ENCODE measurements at regions not wholly inside any gene's neighbourhood (a gene's known extent, or its start where the extent isn't known, plus 50 kb on each side); places are given as distances from the start of the nearest gene placed in this dataset.

DNA sequence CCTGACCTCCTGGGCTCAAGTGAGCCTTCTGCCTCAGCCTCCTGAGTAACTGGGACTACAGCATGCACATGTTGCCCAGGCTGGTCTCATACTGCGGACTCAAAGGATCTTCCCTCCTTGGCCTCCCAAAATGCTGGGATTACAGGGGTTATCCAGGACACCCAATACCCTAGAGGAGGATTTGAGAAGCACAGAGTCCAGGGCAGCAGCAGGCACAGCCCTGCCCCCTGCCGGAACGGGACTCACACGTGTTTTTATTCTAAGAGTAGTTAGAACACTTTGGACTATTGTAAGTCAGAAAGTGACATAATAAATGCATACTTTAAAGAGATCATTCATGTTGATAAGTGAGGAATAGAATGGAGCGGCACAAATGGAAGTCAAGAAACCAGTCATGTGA, 80.2 kb downstream of the C6orf118 start:
- DNase-seq (ENCODE audit: low read depth): no peak

DNA sequence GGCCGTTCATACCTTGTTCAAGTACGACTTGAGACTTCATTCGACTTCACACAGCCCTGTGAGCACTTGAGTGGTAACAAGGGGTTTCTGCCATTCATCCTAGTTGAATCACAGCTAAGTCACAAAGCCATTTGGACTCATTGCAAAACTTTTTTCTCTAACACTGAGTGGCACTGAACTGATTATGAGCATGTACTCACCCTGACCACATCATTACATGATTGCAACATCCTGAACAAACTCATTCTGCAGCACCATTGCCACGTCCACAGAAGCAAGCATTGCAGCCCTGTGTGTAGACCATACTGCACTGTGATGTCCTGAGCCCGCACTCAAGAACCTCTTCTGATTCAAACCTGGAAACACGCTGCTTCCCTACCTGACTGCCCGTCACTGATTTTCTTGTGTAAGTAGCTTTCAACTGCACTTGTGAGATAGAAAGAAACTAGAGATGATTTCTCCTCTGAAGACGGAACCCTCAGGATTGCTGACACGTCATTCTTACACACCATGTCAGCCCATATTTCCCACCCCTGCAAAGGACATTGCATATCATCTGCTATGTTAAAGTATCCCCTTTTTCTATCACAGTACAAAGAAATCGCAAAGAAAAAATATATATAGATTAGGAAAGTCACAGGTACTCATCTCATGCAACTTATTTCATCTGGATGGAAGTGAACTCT, 81.6 kb downstream of the C6orf118 start:
- peak; percentile 54 for DNase-seq (ENCODE audit: low read depth)

DNA sequence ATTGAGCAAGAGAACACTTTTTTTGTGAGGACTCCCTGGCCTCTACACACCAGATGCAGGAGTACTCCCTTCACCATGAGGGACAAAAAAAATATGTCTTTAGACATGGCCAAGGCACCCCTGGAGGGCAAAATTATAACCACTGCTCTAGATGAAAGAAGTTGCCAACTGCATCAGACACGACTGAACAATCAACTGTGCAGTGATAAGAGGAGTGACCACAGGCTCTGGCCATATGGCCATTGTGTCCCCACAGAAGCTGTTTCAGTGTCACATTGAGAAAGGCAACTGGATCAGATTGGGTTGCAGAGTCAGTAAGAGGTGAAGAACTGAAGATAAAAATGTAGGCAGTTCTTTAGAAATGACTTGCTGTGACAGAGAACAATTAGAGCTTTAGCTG, 85.7 kb downstream of the C6orf118 start:
- no peak for DNase-seq (ENCODE audit: low read depth)

DNA sequence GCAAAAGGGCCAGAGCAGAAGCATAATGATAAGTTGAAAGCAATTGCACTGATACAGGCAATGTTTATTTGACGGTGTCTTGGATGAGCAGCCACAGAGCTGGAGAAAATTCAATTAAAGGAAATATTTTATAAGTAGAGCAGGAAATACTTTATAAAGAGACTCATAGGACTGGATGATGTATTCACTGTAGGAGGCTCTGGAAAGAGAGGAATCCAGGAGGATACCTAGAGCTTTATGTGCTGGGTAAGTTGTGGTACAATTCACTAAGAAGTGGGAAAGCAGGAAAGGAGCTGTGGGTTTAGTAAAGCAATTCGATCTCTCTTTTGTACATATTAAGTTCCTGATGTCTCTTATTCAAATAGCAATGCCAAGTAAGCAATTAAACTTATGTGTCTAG, 86.3 kb downstream of the C6orf118 start:
- no peak for DNase-seq (ENCODE audit: low read depth)

DNA sequence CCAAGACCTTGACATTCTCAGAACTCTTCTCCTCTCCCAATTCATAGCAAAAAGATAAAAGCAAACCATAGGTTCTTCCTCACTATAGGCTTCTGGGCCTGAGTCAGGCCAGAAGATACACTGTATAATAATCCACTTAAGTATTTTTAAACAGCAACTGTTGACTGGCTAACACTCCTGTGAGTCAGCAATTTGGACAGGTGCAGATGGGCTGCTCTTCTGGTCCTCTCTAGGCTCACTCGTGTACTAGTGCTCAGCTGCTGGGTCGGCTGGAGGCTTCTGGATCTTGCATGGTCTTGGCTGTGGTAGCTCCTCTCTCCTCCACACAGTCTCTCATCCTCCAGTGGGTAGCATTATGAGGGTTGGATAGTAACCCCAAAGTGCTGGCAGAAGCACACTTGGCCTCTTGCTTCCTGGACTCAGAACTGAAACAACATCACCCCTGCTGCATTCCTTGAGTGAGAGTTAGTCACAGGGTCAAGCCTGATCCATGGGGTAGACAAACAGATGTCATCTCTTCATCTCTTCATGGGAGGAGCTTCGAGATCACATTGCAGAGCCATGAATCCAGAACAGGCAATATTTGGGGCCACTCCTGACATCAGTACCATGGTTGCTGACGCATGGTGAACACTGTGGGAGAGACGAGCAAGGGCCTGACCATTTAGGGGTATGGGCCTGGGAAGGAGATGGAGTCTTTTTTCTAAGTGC, 86.9 kb downstream of the C6orf118 start:
- no peak for DNase-seq (ENCODE audit: low read depth)

DNA sequence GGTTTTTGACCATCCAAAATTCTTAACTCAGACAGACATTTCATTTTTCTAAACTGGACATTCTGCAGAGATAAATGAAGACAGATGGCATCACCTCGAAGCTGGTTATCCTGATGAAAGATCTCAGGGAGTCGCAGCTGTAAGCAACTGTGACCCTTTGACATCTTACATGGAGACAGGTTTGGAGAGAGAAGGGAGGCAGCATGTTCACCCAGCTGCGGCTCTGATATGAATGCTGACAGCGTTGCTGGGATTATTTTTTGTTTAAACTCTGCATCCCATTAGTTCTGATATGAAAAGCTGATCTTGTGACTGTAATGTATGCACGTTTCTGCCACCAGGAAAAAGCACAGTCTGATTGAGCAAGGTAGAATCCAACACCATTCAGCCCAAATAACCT, 89.4 kb downstream of the C6orf118 start:
- DNase-seq (ENCODE audit: low read depth): no peak

DNA sequence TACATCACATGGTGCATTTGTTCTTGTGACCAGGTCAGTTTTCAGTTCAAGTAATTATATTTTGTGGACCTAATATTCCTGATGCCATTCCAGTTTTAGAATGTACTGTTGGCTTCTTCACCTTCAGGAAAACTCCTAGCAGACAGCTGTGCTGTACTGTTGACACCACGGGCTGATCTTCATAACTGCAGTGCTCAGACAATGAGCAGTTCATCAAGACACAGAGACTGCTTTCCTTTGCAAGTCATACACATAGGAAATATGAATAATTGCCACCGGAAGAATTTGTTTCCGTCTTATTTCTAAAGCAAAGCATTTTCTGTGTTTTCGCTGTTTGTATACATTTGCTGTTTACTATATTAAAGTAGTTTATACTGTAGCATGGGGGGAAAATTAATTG, 89.8 kb downstream of the C6orf118 start:
- no peak for DNase-seq (ENCODE audit: low read depth)

DNA sequence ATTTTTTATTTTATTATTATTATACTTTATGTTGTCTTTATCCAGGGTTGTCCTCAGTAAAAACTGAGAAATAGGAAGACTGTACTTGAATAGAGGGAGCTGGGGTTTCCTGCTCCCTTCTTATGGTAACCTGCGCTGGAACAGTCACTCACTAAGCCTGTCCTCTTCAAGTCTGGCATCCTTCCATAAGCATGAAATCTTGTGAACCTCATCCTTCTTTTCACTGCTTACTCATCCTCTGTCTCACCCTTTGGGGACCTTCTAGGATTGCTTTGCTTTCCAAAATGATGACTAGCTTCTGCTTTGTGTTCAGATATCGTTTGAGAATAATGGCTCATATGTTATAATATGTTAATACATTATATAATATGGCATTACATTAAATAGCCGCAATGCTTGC, 90.6 kb downstream of the C6orf118 start:
- DNase-seq (ENCODE audit: low read depth): peak; percentile 62

DNA sequence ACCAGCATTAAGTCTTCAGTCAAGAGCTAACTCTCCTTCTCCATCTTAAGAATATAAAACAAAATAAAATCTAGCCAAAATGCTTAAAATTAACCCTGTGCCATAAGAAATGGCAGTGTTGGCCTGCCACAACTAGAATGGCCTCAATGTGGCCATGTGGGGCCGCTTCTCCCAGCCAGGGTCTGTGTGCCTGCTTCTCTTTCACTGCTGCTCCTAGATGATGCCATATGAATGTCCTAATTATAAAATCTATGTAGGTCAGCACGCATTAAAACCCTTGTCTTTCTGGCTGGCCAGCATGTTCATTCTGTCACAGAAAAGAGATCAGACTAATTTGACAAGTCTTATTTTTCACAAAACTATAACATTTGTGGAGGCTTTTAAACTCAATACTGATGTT, 102.6 kb downstream of the C6orf118 start:
- DNase-seq (ENCODE audit: low read depth): no peak

DNA sequence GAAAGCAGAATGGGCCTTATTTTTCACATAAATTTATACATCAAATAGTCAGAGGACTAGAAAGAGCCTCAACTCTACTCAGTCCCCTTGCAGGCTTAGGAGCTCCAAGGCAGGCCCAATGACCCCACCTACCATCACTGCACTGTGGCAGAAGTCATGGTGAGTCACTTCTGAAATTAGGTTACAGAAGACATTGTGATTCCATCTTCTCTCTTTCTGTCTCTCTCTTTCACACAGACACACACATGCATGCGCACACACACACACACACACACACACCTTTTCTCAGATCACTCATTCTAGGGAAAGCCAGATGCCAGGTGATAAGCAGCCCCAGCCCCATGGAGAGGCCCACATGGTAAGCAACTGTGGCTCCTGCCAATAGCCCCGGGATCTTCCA, 103.8 kb downstream of the C6orf118 start:
- no peak for DNase-seq (ENCODE audit: low read depth)

DNA sequence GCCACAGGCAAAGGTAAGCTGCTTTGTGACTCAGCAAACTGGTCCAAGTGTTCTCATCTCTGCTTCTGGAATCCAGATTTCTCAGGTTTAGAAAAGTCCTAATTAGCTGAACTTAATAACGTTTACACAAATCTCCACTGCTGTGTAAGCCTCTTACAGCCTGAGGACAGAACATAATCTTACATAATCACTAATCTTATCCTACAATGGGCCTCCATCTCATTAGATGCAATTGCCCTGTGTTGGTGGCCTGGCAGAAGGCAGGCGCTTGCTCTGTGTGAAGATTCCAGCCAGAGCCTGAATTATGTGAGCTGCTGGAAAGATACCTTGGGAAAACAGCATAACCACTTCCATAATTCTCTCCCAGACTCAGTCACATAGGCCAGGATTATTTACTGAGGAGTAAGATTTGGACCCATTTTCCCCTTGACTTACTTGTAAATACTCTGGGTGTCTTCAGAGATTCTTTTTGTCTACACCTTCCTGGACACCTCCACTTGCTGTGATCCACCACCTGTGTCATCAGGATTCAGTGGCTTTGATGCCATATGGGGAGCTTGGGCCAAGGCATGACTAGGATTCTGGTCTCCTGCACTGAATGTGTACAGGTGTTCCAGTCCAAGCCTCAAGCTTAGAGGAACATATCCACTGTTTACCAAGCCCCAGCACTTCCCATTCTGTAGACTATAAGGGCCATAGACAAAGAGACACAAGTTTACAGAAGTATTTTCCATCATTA, 104.4 kb downstream of the C6orf118 start:
- DNase-seq (ENCODE audit: low read depth): no peak

DNA sequence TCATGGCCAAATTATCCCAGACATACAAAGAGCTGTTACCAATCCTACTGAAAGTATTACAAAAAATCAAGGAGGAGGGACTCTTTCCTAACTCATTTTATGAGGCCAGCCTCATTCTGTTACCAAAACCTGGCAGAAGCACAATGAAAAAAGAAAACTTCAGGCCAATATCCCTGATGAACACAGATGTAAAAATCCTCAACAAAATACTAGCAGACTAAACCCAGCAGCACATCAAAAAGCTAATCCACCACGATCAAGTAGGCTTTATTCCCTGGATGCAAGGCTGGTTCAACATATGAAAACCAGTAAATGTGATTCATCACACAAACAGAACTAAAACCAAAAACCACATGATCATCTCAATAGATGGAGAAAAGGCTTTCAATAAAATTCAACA, 109.2 kb downstream of the C6orf118 start:
- DNase-seq (ENCODE audit: low read depth): no peak

DNA sequence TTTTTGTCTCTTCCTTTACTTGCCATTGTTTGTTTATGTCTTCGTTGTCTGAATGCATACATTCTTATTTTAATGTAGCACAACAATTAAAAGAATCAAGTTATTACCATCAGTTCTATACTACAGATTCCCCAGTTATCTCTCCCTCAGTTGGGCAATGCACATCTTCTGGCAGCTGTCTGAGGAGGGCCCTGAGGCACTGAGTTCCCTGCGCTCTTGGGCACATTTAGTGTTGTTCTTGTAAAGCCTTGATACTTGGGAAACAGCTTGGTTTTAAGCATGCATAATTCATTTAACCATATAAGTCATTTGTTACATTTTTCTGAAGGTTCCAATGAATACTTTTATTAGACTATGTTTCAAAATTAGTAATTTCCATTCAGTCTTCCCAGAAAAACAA, 117.9 kb downstream of the C6orf118 start:
- DNase-seq (ENCODE audit: low read depth): no peak

DNA sequence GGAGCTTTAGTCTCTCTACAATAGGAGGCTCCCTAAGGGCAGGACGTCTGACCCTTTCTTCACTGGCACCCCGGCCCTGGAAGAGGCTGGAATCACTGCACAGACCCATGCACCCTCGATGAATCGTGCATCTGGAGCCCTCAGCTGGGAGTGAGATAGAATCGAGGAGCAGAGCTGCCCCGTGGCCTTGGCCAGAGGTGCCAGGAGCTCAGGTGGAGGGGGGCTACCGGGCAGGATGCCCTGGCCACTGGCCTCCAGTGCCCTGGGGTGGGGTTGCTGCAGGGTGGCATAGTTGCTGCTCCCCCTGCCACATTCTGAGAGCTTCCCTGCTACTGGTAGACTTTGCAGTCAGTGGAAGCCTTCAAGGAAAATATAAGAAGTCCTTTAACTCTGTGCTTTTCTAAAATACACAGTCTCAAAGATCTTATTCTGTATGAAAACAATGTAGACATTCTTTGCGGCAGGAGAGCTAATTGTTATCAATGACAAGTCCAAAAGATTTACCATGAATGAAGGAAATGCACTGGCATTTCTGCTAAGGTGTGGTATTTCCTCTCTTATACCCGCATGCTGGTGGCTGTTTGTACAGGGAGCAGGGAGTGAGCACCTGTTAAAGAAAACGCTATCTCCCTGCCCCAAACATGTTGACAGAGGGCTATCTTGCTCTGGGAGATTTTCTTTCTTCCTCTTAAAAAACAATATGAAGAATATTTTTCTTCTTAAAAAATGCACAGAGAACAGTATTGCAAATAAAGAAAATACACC, 122.8 kb downstream of the C6orf118 start:
- DNase-seq (ENCODE audit: low read depth): no peak

DNA sequence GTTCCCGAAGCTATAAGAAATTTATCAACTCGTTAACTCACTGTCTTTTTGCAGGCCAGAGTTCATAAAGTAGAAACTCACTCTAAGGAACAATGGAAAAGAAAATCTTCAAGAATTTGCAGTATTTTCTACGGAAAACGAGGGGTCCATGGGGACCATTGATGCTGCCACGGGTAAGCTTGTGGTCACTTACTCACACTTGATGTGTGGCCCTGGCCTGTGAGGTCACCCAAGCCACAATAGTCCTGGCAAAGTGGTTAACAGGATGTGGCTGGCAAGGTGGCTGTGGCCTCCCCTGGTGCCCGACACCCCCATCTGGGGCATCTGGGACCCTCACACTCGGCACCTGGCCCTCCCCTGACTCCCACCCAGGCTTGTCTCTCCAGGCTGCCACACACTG, 123.4 kb downstream of the C6orf118 start:
- no peak for DNase-seq (ENCODE audit: low read depth)

DNA sequence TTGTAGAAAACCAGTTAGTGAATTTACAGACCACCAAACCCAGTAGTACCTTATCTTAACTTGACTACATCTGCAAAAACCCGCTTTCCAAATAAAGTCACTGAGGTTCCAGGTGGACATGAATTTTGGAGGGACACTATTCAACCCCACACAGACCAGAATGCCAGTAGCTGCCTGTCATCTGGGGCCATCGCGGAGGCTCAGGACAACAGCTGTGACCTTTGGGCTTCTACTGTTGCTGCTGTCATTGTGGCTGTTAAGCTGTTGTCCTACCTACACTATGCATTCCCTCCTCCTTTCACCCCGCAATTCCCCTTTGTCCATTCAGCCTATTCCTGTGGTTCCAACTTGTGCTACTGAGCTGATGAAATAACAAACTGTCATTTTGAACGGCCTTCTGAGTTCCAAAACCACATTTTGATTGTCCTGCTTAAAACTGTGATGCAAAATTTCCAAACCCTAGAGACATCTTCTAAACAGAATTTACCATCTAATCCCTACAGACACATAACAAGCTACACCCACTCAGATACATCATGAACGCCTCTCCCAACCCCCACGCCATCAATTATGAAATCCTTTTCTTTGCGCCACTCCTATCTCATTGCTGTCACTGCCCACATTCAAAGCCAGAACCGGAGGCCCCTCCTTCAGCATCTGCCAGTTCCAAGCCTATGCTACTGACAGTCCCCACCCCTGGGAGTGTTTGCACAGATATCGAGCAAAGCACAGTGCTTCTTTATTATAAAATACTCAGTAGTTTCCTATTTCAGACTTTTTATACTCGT, 125.0 kb downstream of the C6orf118 start:
- no peak for DNase-seq (ENCODE audit: low read depth)

DNA sequence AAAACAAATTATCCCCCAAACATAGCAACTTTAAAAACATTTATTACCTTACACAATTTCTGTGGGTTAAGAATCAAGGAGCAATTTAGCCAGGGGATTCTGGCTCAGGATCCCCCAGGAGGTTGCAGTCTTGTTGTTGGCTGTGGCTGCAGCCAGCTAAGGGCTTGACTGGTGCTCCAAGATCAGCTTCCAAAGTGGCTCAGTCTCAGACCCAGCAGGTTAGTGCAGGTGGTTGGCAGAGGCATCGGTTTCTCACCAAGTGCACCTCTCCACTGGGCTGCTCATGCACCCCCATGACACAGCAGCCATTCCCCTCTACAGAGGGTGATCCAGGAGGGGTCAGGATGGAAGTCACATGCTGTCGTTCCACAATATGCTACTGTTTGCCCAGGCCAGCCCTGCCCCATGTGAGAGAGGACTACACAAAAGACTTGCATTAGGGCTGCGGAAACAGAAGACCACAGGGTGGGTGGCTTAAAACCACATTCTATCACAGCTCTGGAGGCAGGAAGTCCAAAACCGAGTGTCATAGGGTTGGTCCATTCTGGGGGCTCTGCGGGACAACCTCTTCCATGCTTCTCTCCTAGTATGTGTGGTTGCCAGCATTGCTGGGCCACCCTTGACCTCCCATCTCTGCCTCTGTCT, 125.8 kb downstream of the C6orf118 start:
- no peak for DNase-seq (ENCODE audit: low read depth)

DNA sequence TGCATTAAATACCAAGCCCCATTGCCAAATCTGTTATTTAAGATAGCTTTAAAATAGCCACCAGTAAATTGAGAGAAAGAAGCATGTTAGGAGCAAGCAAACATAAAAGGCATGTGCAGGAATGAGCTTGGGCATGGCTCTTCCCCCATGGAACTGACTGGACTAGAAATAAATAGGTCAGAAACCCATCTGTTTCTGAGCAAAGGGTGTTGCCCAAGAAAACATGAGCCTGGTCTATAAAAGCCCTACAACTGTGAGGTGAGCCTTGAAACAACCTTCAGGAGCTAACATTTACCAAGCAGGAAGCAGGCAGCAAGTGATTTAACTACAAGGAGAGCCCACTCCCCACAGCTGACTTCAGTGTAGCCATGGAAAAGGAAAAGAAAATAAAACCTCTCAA, 126.3 kb downstream of the C6orf118 start:
- no peak for DNase-seq (ENCODE audit: low read depth)

DNA sequence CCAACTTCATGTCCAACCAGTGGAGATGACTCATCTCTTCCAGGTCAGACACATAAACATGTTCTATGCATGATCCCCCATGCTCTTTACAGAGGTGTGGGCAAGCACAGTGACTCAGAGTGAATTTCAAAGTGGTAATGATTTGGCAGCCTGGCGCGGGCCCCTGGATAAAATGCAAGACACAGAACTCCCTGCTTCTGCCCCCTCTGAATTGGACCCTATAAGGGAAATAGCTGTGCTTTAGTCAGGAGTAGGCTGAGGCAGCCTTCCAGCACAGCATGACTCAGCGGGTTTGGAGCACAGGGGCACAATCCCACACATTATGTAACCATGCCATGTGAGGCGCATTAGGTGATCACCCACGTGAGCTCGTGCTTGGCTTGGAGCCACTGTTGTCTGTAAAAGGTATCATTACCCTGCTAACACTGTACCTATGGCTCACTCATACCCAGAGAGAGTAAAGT, 127.4 kb downstream of the C6orf118 start:
- DNase-seq (ENCODE audit: low read depth): peak; percentile 60

DNA sequence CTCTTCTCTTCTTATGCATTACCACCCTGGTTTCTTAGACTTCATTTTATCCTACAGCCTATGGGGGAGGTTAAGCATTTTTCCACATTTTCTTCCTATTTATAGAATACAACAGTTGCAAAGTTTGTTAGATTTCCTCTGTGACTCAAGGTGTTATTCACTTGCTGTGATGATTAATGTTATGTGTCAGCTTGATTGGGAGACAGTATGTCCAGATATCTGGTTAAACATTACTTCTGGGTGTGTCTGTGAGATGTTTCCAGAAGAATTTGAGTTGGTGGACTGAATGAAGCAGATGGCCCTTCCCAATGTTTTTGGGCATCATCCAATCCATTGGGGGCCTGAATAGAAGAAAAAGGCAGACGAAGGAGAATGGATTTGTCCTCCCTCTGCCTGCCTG, 131.3 kb downstream of the C6orf118 start:
- peak; percentile 25 for DNase-seq (ENCODE audit: low read depth)

DNA sequence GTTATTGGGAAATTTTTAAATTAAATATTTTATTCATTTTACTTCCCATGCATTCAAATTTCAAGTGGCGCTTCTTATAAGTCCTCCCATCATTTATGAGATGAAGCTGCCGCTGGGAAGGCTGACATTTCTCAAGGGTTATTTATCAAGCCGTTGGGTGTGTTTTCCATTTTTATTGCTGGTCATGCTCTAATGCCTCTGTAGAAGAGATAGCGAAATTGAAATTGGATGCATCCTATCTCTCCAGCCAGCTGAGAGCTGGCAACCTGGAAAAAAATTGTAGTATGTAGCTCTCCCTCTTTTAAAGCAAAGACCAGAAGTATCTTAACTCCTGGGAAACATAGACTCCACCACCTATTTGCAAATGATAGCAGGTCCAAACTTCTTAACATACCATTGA, 135.9 kb downstream of the C6orf118 start:
- DNase-seq (ENCODE audit: low read depth): no peak

All from HS-5 (cell line).